ENCODE measurements at regions not wholly inside any gene's neighbourhood (a gene's known extent, or its start where the extent isn't known, plus 50 kb on each side); places are given as distances from the start of the nearest gene placed in this dataset.
A peak's percentile ranks its signal among the peaks of the same experiment; 100 is the strongest.

DNA sequence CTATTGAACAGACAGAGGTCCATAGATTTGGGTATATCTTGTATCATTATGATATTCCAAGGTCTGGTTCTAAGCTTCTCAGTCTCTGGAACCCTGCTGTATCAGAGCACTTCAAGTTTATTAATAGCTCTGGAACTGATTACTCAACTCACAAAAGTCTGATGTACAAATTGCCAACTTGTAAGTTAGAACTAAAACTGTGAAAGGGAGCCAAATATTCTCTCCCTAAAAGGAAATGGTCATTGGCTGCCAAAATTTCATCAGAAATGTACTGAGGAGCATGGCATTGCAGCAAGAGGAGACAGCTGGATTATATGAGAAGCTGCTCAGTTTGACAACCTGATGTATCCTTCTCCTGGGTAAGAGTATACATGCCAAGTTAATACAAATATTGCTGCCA lies 828.8 kb upstream of the SEL1L start:
- no peak for TF ChIP-seq JUND (IDR thresholded peaks at IDR 0.05; ENCODE audit: low read depth)
- no peak for DNase-seq (ENCODE audit: low read depth in 1 of 2, low spot score in 1 of 2)
- in situ Hi-C loops (cut with HindIII; ENCODE audit: low pct_unique_long_range_greater_than_20kb, low sequenced_read_pairs), result no loop called here

DNA sequence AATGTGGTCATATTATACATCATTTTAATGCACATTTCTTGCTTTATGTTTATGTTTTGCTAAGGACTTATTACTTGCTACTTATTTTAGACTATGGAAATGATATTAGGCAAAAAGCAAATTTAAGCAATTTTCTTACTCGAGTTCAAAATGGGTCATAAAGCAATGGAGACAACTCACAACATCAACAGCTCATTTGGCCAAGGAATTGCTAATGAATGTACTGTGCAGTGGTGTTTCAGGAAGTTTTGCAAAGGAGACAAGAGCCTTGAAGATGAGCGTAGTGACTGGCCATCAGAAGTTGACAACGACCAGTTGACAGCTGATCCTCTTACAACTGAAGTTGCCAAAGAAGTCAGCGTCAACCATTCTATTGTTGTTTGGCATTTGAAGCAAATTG lies 831.8 kb upstream of the SEL1L start:
- in situ Hi-C loops (cut with HindIII; ENCODE audit: low pct_unique_long_range_greater_than_20kb, low sequenced_read_pairs), result no loop called here
- TF ChIP-seq JUND (IDR thresholded peaks at IDR 0.05; ENCODE audit: low read depth), result no peak
- no peak for DNase-seq (ENCODE audit: low read depth in 1 of 2, low spot score in 1 of 2)

DNA sequence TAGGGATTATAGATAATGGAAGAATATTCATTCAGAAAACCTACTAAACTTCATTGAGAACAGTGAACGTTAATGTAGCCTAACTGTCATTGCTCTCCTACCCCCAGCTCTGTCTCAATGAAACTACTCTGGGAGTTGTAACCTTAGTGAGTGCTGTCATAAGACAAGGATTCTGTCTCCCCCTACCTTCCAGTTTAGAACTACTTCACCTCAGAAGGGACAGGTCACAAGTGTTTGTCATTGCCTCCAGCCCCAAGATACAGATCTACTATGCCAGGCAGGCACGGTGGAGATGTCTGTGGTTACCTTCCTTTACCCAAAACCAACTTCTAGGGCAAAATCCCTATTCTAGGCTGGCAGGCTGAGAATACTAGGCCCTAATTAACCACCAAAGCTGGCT lies 833.1 kb upstream of the SEL1L start:
- no peak for TF ChIP-seq JUND (IDR thresholded peaks at IDR 0.05; ENCODE audit: low read depth)
- peak; percentile 23 to 91 for DNase-seq (ENCODE audit: low read depth in 1 of 2, low spot score in 1 of 2)
- in situ Hi-C loops (cut with HindIII; ENCODE audit: low pct_unique_long_range_greater_than_20kb, low sequenced_read_pairs), result no loop called here

DNA sequence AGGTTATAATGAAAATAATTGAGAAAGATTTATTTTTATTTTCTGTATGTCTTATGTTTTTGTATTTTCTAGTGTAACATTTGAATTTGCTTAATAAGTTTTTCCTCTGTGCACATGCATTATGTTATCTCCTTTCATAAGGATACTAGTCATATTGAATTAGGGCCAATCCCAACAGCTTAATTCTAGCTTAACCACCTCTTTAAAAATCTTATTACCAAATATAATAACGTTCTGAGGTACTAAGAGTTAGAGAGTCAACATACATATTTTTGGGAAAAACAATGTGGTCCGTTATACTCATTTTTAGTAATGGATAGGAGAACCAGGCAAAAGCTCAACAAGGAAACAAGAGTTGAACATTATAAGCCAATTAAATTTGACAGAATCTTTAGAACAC lies 845.6 kb upstream of the SEL1L start:
- no peak for TF ChIP-seq JUND (IDR thresholded peaks at IDR 0.05; ENCODE audit: low read depth)
- DNase-seq (ENCODE audit: low read depth in 1 of 2, low spot score in 1 of 2), result no peak
- in situ Hi-C loops (cut with HindIII; ENCODE audit: low pct_unique_long_range_greater_than_20kb, low sequenced_read_pairs), result no loop called here

DNA sequence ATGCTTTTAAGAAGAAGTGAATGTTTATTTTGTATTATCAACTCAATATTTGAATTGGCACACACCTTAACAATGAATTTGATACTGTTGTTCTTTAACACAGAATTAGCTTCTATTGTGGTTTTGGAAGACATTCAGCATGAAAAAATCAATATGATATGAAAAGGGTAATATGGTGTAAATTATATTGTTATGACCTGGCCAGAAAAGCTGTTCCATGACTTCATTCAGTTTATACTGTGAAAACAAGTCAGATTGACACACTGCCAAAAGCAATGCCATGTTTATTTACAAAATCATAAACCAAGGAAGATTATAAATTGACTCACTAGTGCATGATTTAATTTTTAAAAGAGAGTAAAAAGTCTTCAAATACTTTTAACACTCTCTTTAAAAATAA lies 851.4 kb upstream of the SEL1L start:
- in situ Hi-C loops (cut with HindIII; ENCODE audit: low pct_unique_long_range_greater_than_20kb, low sequenced_read_pairs), result no loop called here
- DNase-seq (ENCODE audit: low read depth in 1 of 2, low spot score in 1 of 2), result peak in 1 of 2 experiments; percentile 15
- no peak for TF ChIP-seq JUND (IDR thresholded peaks at IDR 0.05; ENCODE audit: low read depth)

DNA sequence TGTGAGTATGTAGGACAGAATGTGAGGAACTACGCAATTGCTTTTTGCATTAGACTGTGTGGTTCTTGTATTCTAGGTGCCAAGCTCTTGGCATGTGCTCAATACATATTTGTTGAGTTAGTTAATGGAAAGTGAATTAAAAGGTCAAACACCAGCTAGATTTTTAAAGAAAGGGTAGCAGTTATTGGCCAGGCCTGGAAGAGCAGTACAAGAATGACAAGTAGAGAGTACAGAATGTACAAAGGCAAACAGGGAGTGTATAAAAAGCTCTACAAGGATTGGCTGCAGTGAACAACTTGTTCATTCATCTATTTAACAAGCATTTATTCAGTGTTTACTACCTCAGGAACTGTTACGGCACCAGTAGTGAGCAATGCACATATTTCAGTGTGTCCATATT lies 854.0 kb upstream of the SEL1L start:
- in situ Hi-C loops (cut with HindIII; ENCODE audit: low pct_unique_long_range_greater_than_20kb, low sequenced_read_pairs), result no loop called here
- TF ChIP-seq JUND (IDR thresholded peaks at IDR 0.05; ENCODE audit: low read depth), result no peak
- peak in 1 of 2 experiments; percentile 26 for DNase-seq (ENCODE audit: low read depth in 1 of 2, low spot score in 1 of 2)

DNA sequence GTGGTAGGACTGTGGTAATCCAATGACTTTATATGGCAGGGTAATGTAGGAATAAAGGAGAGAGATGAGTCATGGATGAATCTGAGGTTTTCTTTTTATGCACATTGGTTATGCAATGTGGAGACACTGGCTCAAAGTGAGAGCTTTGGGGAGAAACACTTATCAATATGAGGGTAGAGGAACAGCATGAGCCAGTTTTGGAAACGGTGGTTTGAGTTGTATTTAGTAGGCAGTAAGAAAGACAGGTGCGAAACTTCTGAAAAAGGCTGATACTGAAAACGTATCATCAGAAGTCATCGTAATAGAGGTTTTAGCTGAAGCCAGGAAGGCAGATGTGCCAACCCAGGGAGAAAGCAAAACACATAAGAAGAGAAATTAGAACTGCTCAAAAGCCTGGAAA lies 854.8 kb upstream of the SEL1L start:
- TF ChIP-seq JUND (IDR thresholded peaks at IDR 0.05; ENCODE audit: low read depth), result no peak
- in situ Hi-C loops (cut with HindIII; ENCODE audit: low pct_unique_long_range_greater_than_20kb, low sequenced_read_pairs), result no loop called here
- no peak for DNase-seq (ENCODE audit: low read depth in 1 of 2, low spot score in 1 of 2)

DNA sequence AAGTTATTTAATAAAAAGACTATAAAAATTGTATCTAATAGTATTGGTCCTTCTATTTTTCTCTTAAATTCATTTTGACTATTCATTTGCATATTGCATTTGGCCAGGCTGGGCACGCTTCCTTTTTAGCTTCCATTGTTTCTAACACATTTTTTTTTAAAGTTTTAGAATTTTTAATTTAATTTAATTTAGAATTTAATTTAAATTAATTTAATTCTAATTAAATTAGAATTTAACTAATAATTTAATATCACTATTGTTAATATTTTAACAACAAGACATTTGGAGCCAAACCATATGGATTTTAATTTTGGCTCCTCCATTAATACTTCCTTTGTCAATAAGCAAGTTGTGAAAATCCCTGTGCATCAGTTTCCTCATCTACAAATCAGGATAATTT lies 856.9 kb upstream of the SEL1L start:
- in situ Hi-C loops (cut with HindIII; ENCODE audit: low pct_unique_long_range_greater_than_20kb, low sequenced_read_pairs), result no loop called here
- TF ChIP-seq JUND (IDR thresholded peaks at IDR 0.05; ENCODE audit: low read depth), result no peak
- DNase-seq (ENCODE audit: low read depth in 1 of 2, low spot score in 1 of 2), result no peak

DNA sequence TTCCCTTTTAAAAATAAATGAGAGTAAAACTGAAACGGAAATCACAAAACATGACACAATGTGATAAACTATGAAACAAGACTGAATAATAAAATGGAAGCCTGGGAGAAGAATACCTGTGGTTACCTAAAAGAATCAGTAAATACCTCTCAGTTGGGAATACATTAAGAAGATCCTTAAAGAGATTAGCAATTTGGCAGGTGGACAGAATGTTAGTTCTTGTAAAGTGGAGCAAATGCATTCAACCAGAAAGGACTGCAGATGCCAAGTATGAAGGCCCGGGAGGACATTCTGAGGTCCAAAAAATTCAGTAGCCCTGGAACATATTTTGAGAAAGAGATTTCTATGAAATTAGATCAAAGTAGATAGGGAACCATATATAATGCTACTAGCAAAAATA lies 861.3 kb upstream of the SEL1L start:
- peak in 1 of 2 experiments; percentile 67 for DNase-seq (ENCODE audit: low read depth in 1 of 2, low spot score in 1 of 2)
- in situ Hi-C loops (cut with HindIII; ENCODE audit: low pct_unique_long_range_greater_than_20kb, low sequenced_read_pairs), result no loop called here
- no peak for TF ChIP-seq JUND (IDR thresholded peaks at IDR 0.05; ENCODE audit: low read depth)

DNA sequence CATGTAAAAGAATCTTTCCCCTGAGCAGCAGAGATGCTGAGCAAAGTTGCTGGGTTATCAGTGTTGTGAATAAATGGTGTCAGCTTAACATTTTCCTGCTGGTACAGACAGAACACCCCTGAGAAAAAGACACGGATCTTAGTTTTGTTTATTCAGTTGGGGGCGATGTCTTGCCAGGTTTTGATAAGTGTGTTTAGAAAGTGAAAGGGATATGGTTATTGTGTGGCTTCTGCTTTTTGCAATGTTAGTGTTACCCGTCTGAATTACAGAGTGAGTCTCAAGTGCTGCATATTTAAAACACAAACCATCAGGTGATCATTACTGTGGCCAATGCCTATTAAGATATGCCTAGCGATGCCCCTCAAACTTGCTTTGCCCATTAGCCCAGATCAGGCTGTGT lies 864.6 kb upstream of the SEL1L start:
- DNase-seq (ENCODE audit: low read depth in 1 of 2, low spot score in 1 of 2), result no peak
- in situ Hi-C loops (cut with HindIII; ENCODE audit: low pct_unique_long_range_greater_than_20kb, low sequenced_read_pairs), result no loop called here
- TF ChIP-seq JUND (IDR thresholded peaks at IDR 0.05; ENCODE audit: low read depth), result no peak

DNA sequence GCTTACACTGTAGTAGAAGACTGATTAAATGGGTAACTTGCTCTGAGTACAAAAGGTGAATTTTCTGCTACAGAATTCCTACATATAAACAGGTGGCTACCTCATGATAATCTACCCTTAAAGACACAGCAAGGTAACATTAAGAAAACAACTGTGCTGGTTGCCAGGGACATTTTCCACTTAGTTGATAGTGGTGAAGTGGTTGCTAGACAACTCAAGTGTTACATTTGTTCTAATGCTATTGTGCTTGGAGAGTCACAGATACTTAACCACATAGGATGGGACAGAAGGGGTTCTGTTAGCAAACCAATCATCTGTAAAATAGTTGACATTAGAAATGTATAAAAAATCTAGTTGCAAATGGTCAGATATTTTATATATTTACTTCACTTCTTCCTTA lies 870.3 kb upstream of the SEL1L start:
- TF ChIP-seq JUND (IDR thresholded peaks at IDR 0.05; ENCODE audit: low read depth), result no peak
- in situ Hi-C loops (cut with HindIII; ENCODE audit: low pct_unique_long_range_greater_than_20kb, low sequenced_read_pairs), result no loop called here
- no peak for DNase-seq (ENCODE audit: low read depth in 1 of 2, low spot score in 1 of 2)

DNA sequence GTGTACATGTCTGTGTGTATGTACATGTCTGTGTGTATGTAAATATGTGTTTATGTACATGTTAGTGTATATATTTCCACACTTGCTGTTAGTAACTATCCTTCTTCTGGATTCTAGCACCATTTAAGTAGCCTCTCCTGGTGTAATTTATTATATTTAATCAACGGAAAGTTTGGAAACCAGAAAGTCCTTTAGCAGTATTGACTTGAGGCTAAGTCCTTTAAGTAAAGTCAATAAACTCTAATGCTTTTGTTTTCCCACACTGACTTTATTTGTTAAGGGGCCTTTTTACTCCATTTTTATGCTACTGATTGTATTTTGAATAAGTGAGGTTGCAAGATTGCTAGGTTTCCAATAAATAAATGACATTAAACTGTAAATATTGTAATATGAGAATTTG lies 876.4 kb upstream of the SEL1L start:
- no peak for DNase-seq (ENCODE audit: low read depth in 1 of 2, low spot score in 1 of 2)
- in situ Hi-C loops (cut with HindIII; ENCODE audit: low pct_unique_long_range_greater_than_20kb, low sequenced_read_pairs), result no loop called here
- no peak for TF ChIP-seq JUND (IDR thresholded peaks at IDR 0.05; ENCODE audit: low read depth)

DNA sequence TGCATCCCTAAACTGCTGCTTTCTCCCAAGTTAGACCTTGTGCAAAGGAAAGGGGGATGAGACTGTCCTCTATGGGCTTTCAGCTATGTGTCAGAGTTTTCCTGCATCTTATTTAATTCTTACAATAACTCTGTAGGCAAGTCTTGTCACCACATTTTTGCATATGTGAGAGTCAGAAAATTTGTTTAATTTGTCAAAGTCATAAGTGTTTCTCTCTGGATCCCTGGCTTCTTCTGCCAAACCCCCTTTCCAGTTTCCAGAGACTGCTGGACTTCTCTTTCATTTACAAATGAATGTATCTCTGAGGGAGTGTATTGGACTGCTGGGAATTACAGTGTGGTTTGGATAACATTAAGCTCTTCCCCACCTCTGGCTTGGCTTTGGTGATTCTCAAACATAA lies 877.6 kb upstream of the SEL1L start:
- DNase-seq (ENCODE audit: low read depth in 1 of 2, low spot score in 1 of 2), result no peak
- TF ChIP-seq JUND (IDR thresholded peaks at IDR 0.05; ENCODE audit: low read depth), result no peak
- in situ Hi-C loops (cut with HindIII; ENCODE audit: low pct_unique_long_range_greater_than_20kb, low sequenced_read_pairs), result no loop called here

DNA sequence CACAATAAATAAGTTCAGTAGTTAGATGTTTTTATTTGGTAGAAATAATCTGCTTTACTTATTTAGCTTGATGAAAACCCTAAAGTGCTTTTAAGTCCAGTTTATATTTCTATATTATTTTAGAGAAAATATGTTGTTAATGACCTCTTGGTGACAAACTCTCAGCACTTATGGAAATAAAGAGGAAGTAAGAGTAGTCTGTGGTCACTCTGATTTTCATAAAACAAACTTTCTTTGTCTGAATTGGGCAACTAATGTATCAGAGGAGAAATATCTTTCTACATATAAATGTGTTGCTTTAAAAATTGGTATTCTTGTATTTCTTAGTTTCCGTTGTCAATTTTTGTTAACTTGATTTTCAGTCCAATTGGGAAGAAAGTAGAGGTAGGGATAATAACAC lies 878.9 kb upstream of the SEL1L start:
- no peak for DNase-seq (ENCODE audit: low read depth in 1 of 2, low spot score in 1 of 2)
- TF ChIP-seq JUND (IDR thresholded peaks at IDR 0.05; ENCODE audit: low read depth), result no peak
- in situ Hi-C loops (cut with HindIII; ENCODE audit: low pct_unique_long_range_greater_than_20kb, low sequenced_read_pairs), result no loop called here

All from T47D (cell line).